Lower lobe of right lung (tissue), 2 donors: ENCODE measurements at regions not wholly inside any gene's neighbourhood (a gene's known extent, or its start where the extent isn't known, plus 50 kb on each side); places are given as distances from the start of the nearest gene placed in this dataset.
"Not testable (repeated sequence)": the region's sequence is repeated elsewhere in the genome, so short reads cannot be mapped to it uniquely, and the experiment has no call there.

Source experiments
- ATAC-seq, 2 donors: fragments of 200-7000 bp; cut with Tn5 transposase; one replicate each; pipeline ENCODE4 v1.9.1; 2020 to 2022; ENCODE audit warnings: mild to moderate bottlenecking in 2 of 2, moderate library complexity in 2 of 2
- DNase-seq: peaks from one replicate; pipeline ENCODE4 v3.0.0-alpha.2; 2020
- H3K27ac ChIP-seq: fragments of 200-600 bp; one replicate; pipeline ENCODE4 v1.8.0; 2022
- H3K27me3 ChIP-seq: fragments of 200-600 bp; one replicate; pipeline ENCODE4 v1.8.0; 2022; ENCODE audit warnings: low read depth
- H3K36me3 ChIP-seq: fragments of 200-600 bp; one replicate; pipeline ENCODE4 v1.8.0; 2022; ENCODE audit warnings: mild to moderate bottlenecking
- H3K4me1 ChIP-seq: fragments of 200-600 bp; one replicate; pipeline ENCODE4 v1.8.0; 2022
- H3K4me3 ChIP-seq: fragments of 200-600 bp; one replicate; pipeline ENCODE4 v1.8.0; 2022; ENCODE audit warnings: mild to moderate bottlenecking
- H3K9me3 ChIP-seq: fragments of 200-600 bp; one replicate; pipeline ENCODE4 v1.8.0; 2022
- CTCF ChIP-seq: fragments of 200-600 bp; IDR thresholded peaks from one replicate; pipeline ENCODE4 v1.8.0; 2022; ENCODE audit warnings: antibody characterized with exemption, mild to moderate bottlenecking
- intact Hi-C: fragments of 100-400 bp; cut with DNase I; formaldehyde crosslinking; loops from one replicate; pipeline ENCODE4 v1.11.0; 2022
- donor health status: DM: no; HTN: yes; CAD: no; lungs with severe emphysema.

DNA sequence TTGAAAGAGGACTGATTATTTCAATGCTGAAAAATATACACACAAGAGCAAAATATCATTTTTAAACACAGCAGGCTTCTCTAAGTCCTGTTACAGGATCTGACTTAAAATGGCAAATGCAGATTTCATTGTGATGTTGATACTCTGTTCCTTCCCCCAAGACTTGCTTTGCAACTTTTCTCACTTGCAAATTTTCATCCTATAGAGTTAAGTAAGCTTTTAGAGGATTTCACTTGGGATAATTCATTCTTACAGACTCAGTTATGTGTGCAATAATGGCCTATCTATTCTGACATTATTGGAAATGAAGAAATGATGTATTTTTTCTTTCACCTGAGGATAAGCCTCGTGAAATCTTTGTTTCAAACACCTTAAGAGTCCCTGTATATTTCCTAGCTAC, 2403.2 kb downstream of the ARAP2 start:
- no peaks in the 10 kb centered on the region for H3K27me3 ChIP-seq
- H3K36me3 ChIP-seq = no peaks in the 10 kb centered on the region
- no peak for TF ChIP-seq CTCF
- H3K4me1 ChIP-seq = no peaks in the 10 kb centered on the region
- H3K9me3 ChIP-seq = no peaks in the 10 kb centered on the region
- no peak overlapping the region for H3K27ac ChIP-seq
- DNase-seq (no peak), ATAC-seq (no peak)
- intact Hi-C loops = no loop called here
- H3K4me3 ChIP-seq = no peak overlapping the region

GRCh38 chr4:33850371-33850902, 2393.9 kb downstream of the ARAP2 start:
- TF ChIP-seq CTCF = no peak
- H3K4me3 ChIP-seq = no peak overlapping the region
- H3K27me3 ChIP-seq = no peaks in the 10 kb centered on the region
- no peaks in the 10 kb centered on the region for H3K4me1 ChIP-seq
- intact Hi-C loops = no loop called here
- no peak overlapping the region for H3K27ac ChIP-seq
- no peaks in the 10 kb centered on the region for H3K36me3 ChIP-seq
- ATAC-seq (no peak), DNase-seq (no peak)
- no peaks in the 10 kb centered on the region for H3K9me3 ChIP-seq

DNA sequence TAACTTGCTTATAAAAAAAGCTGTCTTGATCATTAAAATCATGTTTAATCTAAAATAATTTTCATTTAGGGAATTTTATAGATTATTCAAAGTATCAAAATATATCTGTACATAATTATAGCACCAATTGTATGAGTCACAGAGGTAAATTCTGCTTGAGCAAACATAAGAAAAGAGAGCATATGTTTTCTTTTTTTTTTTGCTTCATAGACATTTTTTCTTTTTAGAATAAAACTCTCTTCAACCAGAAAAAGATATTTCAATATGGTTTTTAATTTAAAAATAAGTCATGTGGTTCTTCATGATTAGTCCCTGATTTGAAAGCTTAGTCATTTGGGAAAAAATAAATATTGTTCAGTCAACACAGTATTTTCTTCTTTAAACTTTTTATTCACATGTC, 2390.6 kb downstream of the ARAP2 start:
- ATAC-seq, DNase-seq, H3K4me3 ChIP-seq, H3K27me3 ChIP-seq, intact Hi-C loops, H3K9me3 ChIP-seq, H3K4me1 ChIP-seq, H3K27ac ChIP-seq, H3K36me3 ChIP-seq: not testable (repeated sequence)

GRCh38 chr4:33864290-33864859, 2379.9 kb downstream of the ARAP2 start:
- Histone ChIP-seq H3K4me1 (no peaks in the 10 kb centered on the region), H3K36me3 (no peaks in the 10 kb centered on the region), H3K9me3 (no peaks in the 10 kb centered on the region), H3K4me3 (no peak overlapping the region), H3K27me3 (no peaks in the 10 kb centered on the region), H3K27ac (no peak overlapping the region)
- TF ChIP-seq CTCF = no peak
- ATAC-seq = no peak
- intact Hi-C loops = no loop called here
- DNase-seq = no peak

- no peaks in the 10 kb centered on the region for H3K36me3 ChIP-seq
- H3K4me3 ChIP-seq = no peak overlapping the region
- H3K4me1 ChIP-seq = no peaks in the 10 kb centered on the region
- intact Hi-C loops = no loop called here
- H3K9me3 ChIP-seq = no peaks in the 10 kb centered on the region
- TF ChIP-seq CTCF = no peak
- no peak for DNase-seq
- ATAC-seq = no peak
- no peaks in the 10 kb centered on the region for H3K27me3 ChIP-seq
- no peak overlapping the region for H3K27ac ChIP-seq
Observed at GRCh38 chr4:33873791-33874190, 2370.5 kb downstream of the ARAP2 start.

DNA sequence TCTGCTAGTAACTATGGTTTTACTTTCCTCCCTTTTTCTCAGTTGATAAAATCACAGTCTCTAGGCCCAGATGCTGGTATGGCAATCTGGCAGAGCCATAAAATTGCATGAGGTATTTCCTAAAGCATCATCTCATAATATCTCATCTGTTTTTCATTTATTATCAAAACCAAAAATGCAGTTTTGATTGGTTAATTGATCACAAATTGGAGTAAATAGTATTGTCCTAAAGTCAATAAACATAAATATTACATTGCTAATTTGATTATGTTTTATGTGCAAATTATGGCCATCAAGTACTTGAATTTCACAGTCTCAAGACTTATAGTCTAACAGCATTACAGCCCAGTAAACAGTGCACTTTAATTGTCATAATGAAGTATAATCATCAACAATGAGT, 2365.6 kb downstream of the ARAP2 start:
- DNase-seq = no peak
- no peak for TF ChIP-seq CTCF
- ATAC-seq = no peak
- Histone ChIP-seq H3K27ac (no peak overlapping the region), H3K9me3 (no peaks in the 10 kb centered on the region), H3K4me1 (no peaks in the 10 kb centered on the region), H3K27me3 (no peaks in the 10 kb centered on the region), H3K36me3 (no peaks in the 10 kb centered on the region), H3K4me3 (no peak overlapping the region)
- intact Hi-C loops = no loop called here
